ENCODE measurements at regions not wholly inside any gene's neighbourhood (a gene's known extent, or its start where the extent isn't known, plus 50 kb on each side); places are given as distances from the start of the nearest gene placed in this dataset.
"Not testable (repeated sequence)": the region's sequence is repeated elsewhere in the genome, so short reads cannot be mapped to it uniquely, and the experiment has no call there.

GRCh38 chr5:116859666-116860320 lies 285.2 kb upstream of the SEMA6A start:
- DNase-seq (ENCODE audit: low spot score) = no peak
- intact Hi-C loops (cut with DNase I) = no loop called here

GRCh38 chr5:116858705-116859333 lies 284.2 kb upstream of the SEMA6A start:
- intact Hi-C loops (cut with DNase I) = no loop called here
- no peak for DNase-seq (ENCODE audit: low spot score)

GRCh38 chr5:116858020-116858419 lies 283.4 kb upstream of the SEMA6A start:
- DNase-seq (ENCODE audit: low spot score); intact Hi-C loops (cut with DNase I): not testable (repeated sequence)

GRCh38 chr5:116856271-116856670 lies 281.6 kb upstream of the SEMA6A start:
- intact Hi-C loops (cut with DNase I) = no loop called here
- DNase-seq (ENCODE audit: low spot score) = no peak

- DNase-seq (ENCODE audit: low spot score) = no peak
- intact Hi-C loops (cut with DNase I) = no loop called here
Observed at GRCh38 chr5:116853992-116854391, 279.4 kb upstream of the SEMA6A start.

- intact Hi-C loops (cut with DNase I) = no loop called here
- no peak for DNase-seq (ENCODE audit: low spot score)
Observed at GRCh38 chr5:116848954-116849581, 274.4 kb upstream of the SEMA6A start.

GRCh38 chr5:116847960-116848359 lies 273.3 kb upstream of the SEMA6A start:
- DNase-seq (ENCODE audit: low spot score) = no peak
- intact Hi-C loops (cut with DNase I) = no loop called here

- no peak for DNase-seq (ENCODE audit: low spot score)
- intact Hi-C loops (cut with DNase I) = no loop called here
Observed at GRCh38 chr5:116844015-116844414, 269.4 kb upstream of the SEMA6A start.

- no peak for DNase-seq (ENCODE audit: low spot score)
- intact Hi-C loops (cut with DNase I) = no loop called here
Observed at GRCh38 chr5:116842514-116842961, 267.9 kb upstream of the SEMA6A start.

- intact Hi-C loops (cut with DNase I) = no loop called here
- DNase-seq (ENCODE audit: low spot score) = no peak
Observed at GRCh38 chr5:116841734-116842133, 267.1 kb upstream of the SEMA6A start.

GRCh38 chr5:116838011-116838536 lies 263.5 kb upstream of the SEMA6A start:
- intact Hi-C loops (cut with DNase I) = no loop called here
- DNase-seq (ENCODE audit: low spot score) = no peak

- intact Hi-C loops (cut with DNase I) = no loop called here
- DNase-seq (ENCODE audit: low spot score) = no peak
Observed at GRCh38 chr5:116834796-116835515, 260.3 kb upstream of the SEMA6A start.

GRCh38 chr5:116830079-116830478 lies 255.5 kb upstream of the SEMA6A start:
- DNase-seq (ENCODE audit: low spot score) = no peak
- intact Hi-C loops (cut with DNase I) = no loop called here

- intact Hi-C loops (cut with DNase I) = no loop called here
- no peak for DNase-seq (ENCODE audit: low spot score)
Observed at GRCh38 chr5:116827078-116827477, 252.5 kb upstream of the SEMA6A start.

- intact Hi-C loops (cut with DNase I) = no loop called here
- no peak for DNase-seq (ENCODE audit: low spot score)
Observed at GRCh38 chr5:116825486-116825885, 250.9 kb upstream of the SEMA6A start.

- intact Hi-C loops (cut with DNase I) = no loop called here
- no peak for DNase-seq (ENCODE audit: low spot score)
Observed at GRCh38 chr5:116824751-116825438, 250.3 kb upstream of the SEMA6A start.

GRCh38 chr5:116814626-116815385 lies 240.2 kb upstream of the SEMA6A start:
- intact Hi-C loops (cut with DNase I) = no loop called here
- no peak for DNase-seq (ENCODE audit: low spot score)

- intact Hi-C loops (cut with DNase I) = no loop called here
- DNase-seq (ENCODE audit: low spot score) = no peak
Observed at GRCh38 chr5:116813906-116814305, 239.3 kb upstream of the SEMA6A start.

- intact Hi-C loops (cut with DNase I) = no loop called here
- DNase-seq (ENCODE audit: low spot score) = no peak
Observed at GRCh38 chr5:116813356-116813755, 238.7 kb upstream of the SEMA6A start.

Measured in cardiac septum (tissue), 1 donor.